Caco-2 (cell line): ENCODE measurements at regions not wholly inside any gene's neighbourhood (a gene's known extent, or its start where the extent isn't known, plus 50 kb on each side); places are given as distances from the start of the nearest gene placed in this dataset.
"Not testable (repeated sequence)": the region's sequence is repeated elsewhere in the genome, so short reads cannot be mapped to it uniquely, and the experiment has no call there.

ENCODE experiments used
- BruUV-seq: library from RNA; stranded (reverse); fragments of 400-500 nt; replicated peaks from 2 replicates; lab custom pipeline; 2021; lab: Mats Ljungman, UMichigan
- CTCF ChIA-PET: fragments of 300-600 bp; sonication (Branson Sonifier 250); formaldehyde crosslinking; loops from one replicate; lab custom pipeline; 2022; ENCODE audit warnings: antibody characterized with exemption; lab: Charles Lee
- POLR2A ChIA-PET: fragments of 300-600 bp; sonication (Branson Sonifier 250); formaldehyde crosslinking; loops from one replicate; lab custom pipeline; 2022; ENCODE audit warnings: antibody characterized with exemption; lab: Charles Lee
- DNase-seq, 2 experiments: peaks; one replicate each; pipeline versions ENCODE4 v3.0.0 to v3.0.0-alpha.2; 2020 to 2022
- H3K27me3 ChIP-seq: replicated peaks from 2 replicates; pipeline ENCODE4 v1.6.0; 2011; ENCODE audit warnings: low read length; ENCODE audit not compliant: control insufficient read depth, insufficient read depth
- H3K36me3 ChIP-seq: 2 replicates; pipeline ENCODE4 v1.5.1; 2011; ENCODE audit warnings: low read length; ENCODE audit not compliant: control insufficient read depth, insufficient read depth
- H3K4me1 ChIP-seq: fragments of 250-450 bp; sonication (Bioruptor Pico); 2 replicates; pipeline ENCODE4 v1.5.1; 2020; ENCODE audit warnings: mild to moderate bottlenecking
- H3K4me3 ChIP-seq: 2 replicates; pipeline ENCODE4 v1.5.1; 2011; ENCODE audit warnings: low read depth, mild to moderate bottlenecking, control low read depth, low read length
- H3K9me3 ChIP-seq: fragments of 250-450 bp; sonication (Bioruptor Pico); 2 replicates; pipeline ENCODE4 v1.5.1; 2020; ENCODE audit warnings: mild to moderate bottlenecking, moderate library complexity
- H3K27ac Mint-ChIP-seq: one replicate; pipeline ENCODE4 v1.8.0; 2022; ENCODE audit warnings: mixed read lengths; ENCODE audit not compliant: unreplicated experiment
- H3K27me3 Mint-ChIP-seq: one replicate; pipeline ENCODE4 v1.8.0; 2022; ENCODE audit warnings: mixed read lengths; ENCODE audit not compliant: insufficient read depth, unreplicated experiment
- H3K36me3 Mint-ChIP-seq: one replicate; pipeline ENCODE4 v1.8.0; 2022; ENCODE audit warnings: mild to moderate bottlenecking, mixed read lengths; ENCODE audit not compliant: insufficient read depth, unreplicated experiment
- H3K4me1 Mint-ChIP-seq: one replicate; pipeline ENCODE4 v1.8.0; 2022; ENCODE audit warnings: low read depth, mixed read lengths; ENCODE audit not compliant: unreplicated experiment
- H3K4me3 Mint-ChIP-seq: one replicate; pipeline ENCODE4 v1.8.0; 2022; ENCODE audit warnings: mild to moderate bottlenecking, moderate library complexity, mixed read lengths; ENCODE audit not compliant: unreplicated experiment
- H3K9me3 Mint-ChIP-seq: one replicate; pipeline ENCODE4 v1.8.0; 2022; ENCODE audit warnings: mixed read lengths; ENCODE audit not compliant: unreplicated experiment
- CTCF ChIP-seq, 2 experiments: fragments of 200-600 bp in 1 of 2; IDR thresholded peaks; 1 replicate in 1 of 2; 2 replicates in 1 of 2; pipeline versions ENCODE4 v1.5.1 to v1.8.0; 2011 to 2022; ENCODE audit warnings: antibody characterized with exemption in 1 of 2, control low read depth in 1 of 2, inconsistent platforms in 1 of 2, low read depth in 1 of 2, low read length in 1 of 2, mild to moderate bottlenecking in 1 of 2, moderate library complexity in 1 of 2; ENCODE audit not compliant: insufficient read depth in 1 of 2, severe bottlenecking in 1 of 2, unreplicated experiment in 1 of 2
- intact Hi-C: fragments of 100-400 bp; cut with micrococcal nuclease; formaldehyde crosslinking; loops from one replicate; pipeline ENCODE4 v1.10.0; 2022; ENCODE audit not compliant: unreplicated experiment

- no peak for TF ChIP-seq CTCF (IDR thresholded peaks at IDR 0.05; ENCODE audit: insufficient read depth in 1 of 2, low read depth in 1 of 2, low read length in 1 of 2, severe bottlenecking in 1 of 2, unreplicated experiment in 1 of 2)
- Histone ChIP-seq H3K36me3 (no peaks in the 10 kb centered on the region), H3K4me3 (no peak overlapping the region), H3K4me1 (no peaks in the 10 kb centered on the region), H3K9me3 (no peaks in the 10 kb centered on the region), H3K27me3 (no peaks in the 10 kb centered on the region)
- no peak overlapping the region for H3K27ac Mint-ChIP-seq
- no peaks in the 10 kb centered on the region for H3K9me3 Mint-ChIP-seq
- POLR2A ChIA-PET = no interaction called here
- peaks cover 12% of the 10 kb centered on the region for H3K27me3 Mint-ChIP-seq
- intact Hi-C loops = no loop called here
- no peaks in the 10 kb centered on the region for H3K4me1 Mint-ChIP-seq
- no peak for DNase-seq
- CTCF ChIA-PET = no interaction called here
- no peak overlapping the region for H3K4me3 Mint-ChIP-seq
- H3K36me3 Mint-ChIP-seq = no peaks in the 10 kb centered on the region
- BruUV-seq = no TSS peak
Measured at GRCh38 chr6:86412057-86412456, 525.3 kb upstream of the HTR1E start.

GRCh38 chr6:86407128-86407527 lies 530.2 kb upstream of the HTR1E start:
- peaks cover 12% of the 10 kb centered on the region for H3K27me3 Mint-ChIP-seq
- ChIA-PET POLR2A (no interaction called here), CTCF (no interaction called here)
- no peak overlapping the region for H3K27ac Mint-ChIP-seq
- no peaks in the 10 kb centered on the region for H3K9me3 Mint-ChIP-seq
- Histone ChIP-seq H3K9me3 (no peaks in the 10 kb centered on the region), H3K36me3 (no peaks in the 10 kb centered on the region), H3K27me3 (no peaks in the 10 kb centered on the region), H3K4me3 (no peak overlapping the region), H3K4me1 (no peaks in the 10 kb centered on the region)
- no peak for TF ChIP-seq CTCF (IDR thresholded peaks at IDR 0.05; ENCODE audit: insufficient read depth in 1 of 2, low read depth in 1 of 2, low read length in 1 of 2, severe bottlenecking in 1 of 2, unreplicated experiment in 1 of 2)
- no peak for DNase-seq
- H3K4me1 Mint-ChIP-seq = no peaks in the 10 kb centered on the region
- intact Hi-C loops = no loop called here
- H3K4me3 Mint-ChIP-seq = no peak overlapping the region
- BruUV-seq = no TSS peak
- no peaks in the 10 kb centered on the region for H3K36me3 Mint-ChIP-seq

DNA sequence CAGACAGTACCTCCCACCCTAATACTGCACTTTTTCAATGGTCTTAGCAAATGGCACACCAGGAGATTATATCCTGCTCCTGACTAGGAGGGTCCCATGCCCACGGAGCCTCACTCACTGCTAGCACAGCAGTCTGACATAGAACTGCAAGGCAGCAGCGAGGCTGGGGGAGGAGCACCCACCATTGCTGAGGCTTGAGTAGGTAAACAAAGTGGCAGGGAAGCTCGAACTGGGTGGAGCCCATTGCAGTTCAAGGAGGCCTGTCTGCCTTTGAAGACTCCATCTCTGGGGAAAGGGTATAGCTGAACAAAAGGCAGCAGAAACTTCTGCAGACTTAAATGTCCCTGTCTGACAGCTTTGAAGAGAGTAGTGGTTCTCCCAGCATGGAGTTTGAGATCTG lies 544.5 kb upstream of the HTR1E start:
- CTCF ChIA-PET, H3K36me3 Mint-ChIP-seq, H3K4me3 ChIP-seq, H3K4me3 Mint-ChIP-seq, H3K27ac Mint-ChIP-seq, H3K4me1 ChIP-seq, H3K27me3 ChIP-seq, BruUV-seq, H3K4me1 Mint-ChIP-seq, H3K9me3 Mint-ChIP-seq, H3K9me3 ChIP-seq, H3K27me3 Mint-ChIP-seq, intact Hi-C loops, POLR2A ChIA-PET, H3K36me3 ChIP-seq, DNase-seq: not testable (repeated sequence)

DNA sequence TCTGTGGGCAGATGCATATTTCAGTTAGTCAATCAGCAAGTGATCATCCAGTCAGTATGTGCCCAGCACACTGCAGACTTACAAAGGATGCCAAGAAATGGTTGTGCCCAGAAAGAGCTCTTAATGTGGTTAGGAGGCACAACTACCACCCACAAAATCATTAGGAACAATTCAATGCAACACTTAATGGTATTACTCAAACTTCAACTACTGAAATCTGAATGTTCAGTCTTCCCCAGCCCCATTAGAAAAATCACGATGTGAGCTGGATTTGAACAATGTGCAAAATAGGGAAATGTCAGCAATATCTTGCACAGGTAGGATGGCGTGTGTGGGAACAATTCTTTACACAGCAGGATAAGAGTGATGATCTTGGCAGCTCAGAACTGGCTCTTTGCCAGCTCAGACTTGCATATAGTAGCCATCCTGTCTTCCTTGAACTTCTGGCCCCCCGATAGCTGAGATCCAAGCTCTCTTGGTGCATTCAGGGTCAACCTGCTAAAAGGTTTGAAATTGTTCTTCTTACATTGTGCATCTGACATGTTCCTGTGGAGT lies 556.7 kb upstream of the HTR1E start:
- Histone ChIP-seq H3K4me3 (no peak overlapping the region), H3K4me1 (no peaks in the 10 kb centered on the region), H3K36me3 (no peaks in the 10 kb centered on the region), H3K27me3 (no peaks in the 10 kb centered on the region), H3K9me3 (no peaks in the 10 kb centered on the region)
- H3K27me3 Mint-ChIP-seq = peaks cover 3% of the 10 kb centered on the region
- no peak overlapping the region for H3K27ac Mint-ChIP-seq
- no peaks in the 10 kb centered on the region for H3K36me3 Mint-ChIP-seq
- H3K4me3 Mint-ChIP-seq = no peak overlapping the region
- ChIA-PET POLR2A (no interaction called here), CTCF (no interaction called here)
- intact Hi-C loops = no loop called here
- peaks cover 6% of the 10 kb centered on the region for H3K9me3 Mint-ChIP-seq
- no peak for TF ChIP-seq CTCF (IDR thresholded peaks at IDR 0.05; ENCODE audit: insufficient read depth in 1 of 2, low read depth in 1 of 2, low read length in 1 of 2, severe bottlenecking in 1 of 2, unreplicated experiment in 1 of 2)
- DNase-seq = no peak
- no TSS peak for BruUV-seq
- no peaks in the 10 kb centered on the region for H3K4me1 Mint-ChIP-seq
